Sciatic nerve (tissue), 2 donors: ENCODE measurements at regions not wholly inside any gene's neighbourhood (a gene's known extent, or its start where the extent isn't known, plus 50 kb on each side); places are given as distances from the start of the nearest gene placed in this dataset.
"Not testable (repeated sequence)": the region's sequence is repeated elsewhere in the genome, so short reads cannot be mapped to it uniquely, and the experiment has no call there.

Experiments used
- ATAC-seq: fragments of 200-7000 bp; cut with Tn5 transposase; one replicate; pipeline ENCODE4 v1.9.1; 2020; ENCODE audit warnings: mild to moderate bottlenecking, moderate library complexity
- DNase-seq: peaks from one replicate; pipeline ENCODE4 v3.0.0-alpha.2; 2020; ENCODE audit warnings: low spot score
- intact Hi-C: fragments of 100-400 bp; cut with DNase I; formaldehyde crosslinking; loops from one replicate; pipeline ENCODE4 v1.14.2; 2022
- donor health status: DM: no; HTN: no; CAD: no.
- donor health status: DM: no; HTN: no; CAD: no.

DNA sequence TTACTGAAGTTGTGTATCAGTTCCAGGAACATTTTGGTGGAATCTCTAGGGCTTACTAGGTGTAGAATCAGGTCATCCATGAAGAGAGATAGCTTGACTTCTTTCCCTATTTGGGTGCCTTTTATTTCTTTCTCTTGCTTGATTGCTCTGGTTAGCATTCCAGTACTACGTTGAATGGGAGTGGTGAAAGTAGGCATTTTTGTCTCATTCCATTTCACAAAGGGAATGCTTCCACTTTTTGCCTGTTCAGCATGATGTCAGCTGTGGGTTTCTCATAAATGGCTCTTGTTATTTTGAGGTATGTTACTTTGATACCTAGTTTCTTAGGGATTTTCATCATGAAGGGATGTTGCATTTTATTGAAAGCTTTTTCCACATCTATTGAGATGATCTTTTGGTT, 195.3 kb downstream of the MOXD1 start:
- intact Hi-C loops = no loop called here
- ATAC-seq (no peak), DNase-seq (no peak)

DNA sequence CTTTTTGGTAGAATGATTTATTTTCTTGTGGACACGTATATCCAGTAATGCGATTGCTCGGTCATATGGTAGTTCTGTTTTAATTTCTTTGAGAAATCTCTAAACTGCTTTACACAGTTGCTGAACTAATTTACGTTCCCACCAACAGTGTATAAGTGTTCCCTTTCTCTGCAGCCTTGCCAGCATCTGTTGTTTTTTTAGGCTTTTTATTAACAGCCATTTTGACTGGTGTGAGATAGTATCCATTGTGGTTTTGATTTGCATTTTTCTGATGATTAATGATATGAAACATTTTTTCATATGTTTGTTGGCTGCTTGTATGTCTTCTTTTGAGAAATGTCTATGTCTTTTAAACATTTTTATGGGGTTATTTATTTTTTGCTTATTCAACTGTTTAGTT, 196.7 kb downstream of the MOXD1 start:
- no peak for ATAC-seq
- intact Hi-C loops = no loop called here
- DNase-seq = no peak

- intact Hi-C loops = no loop called here
- peak; percentile 88 for ATAC-seq
- no peak for DNase-seq
Measured at GRCh38 chr6:132202574-132202973, 198.7 kb downstream of the MOXD1 start.

DNA sequence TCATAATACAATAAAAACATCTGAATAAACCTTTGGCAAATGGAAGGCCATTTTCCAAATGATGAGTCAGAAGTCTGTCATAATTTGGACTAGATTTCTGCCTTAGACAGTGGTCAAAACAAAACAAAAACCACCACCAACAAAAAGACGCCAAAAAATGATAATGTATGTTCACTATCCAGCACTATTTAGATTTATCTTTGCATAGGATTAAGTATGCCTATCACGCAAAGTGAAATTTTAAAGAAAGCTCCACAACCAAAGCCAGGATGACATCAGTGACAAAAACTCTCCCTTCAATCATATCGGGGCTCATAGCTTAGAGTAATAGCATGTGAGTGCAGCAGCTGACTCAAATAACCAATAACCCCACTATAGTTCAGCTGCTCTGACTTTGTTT, 201.9 kb downstream of the MOXD1 start:
- peak; percentile 48 for ATAC-seq
- no peak for DNase-seq
- intact Hi-C loops = no loop called here

DNA sequence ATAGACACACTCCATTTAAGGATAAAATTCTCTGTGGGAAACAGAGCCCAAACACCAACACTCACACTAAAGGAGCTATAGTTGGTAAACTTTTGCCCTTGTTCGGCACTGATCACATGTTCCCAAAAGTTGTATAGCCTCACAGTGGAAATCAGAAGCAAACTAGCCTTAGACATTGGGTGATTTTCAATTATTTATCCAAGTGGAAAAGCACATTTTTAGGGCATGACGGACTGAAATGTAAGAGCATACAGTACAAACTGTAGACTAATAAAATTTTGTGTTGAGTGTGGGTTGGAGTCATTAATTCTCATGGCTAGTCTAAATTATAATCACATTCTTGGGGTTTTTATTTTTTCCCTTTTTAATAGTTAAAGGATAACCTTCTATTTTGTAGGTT, 202.4 kb downstream of the MOXD1 start:
- DNase-seq (no peak), ATAC-seq (no peak)
- intact Hi-C loops = no loop called here

- intact Hi-C loops = no loop called here
- DNase-seq (no peak), ATAC-seq (no peak)
Measured at GRCh38 chr6:132198040-132198439, 203.2 kb downstream of the MOXD1 start.

- intact Hi-C loops = no loop called here
- DNase-seq = no peak
- ATAC-seq = no peak
Measured at GRCh38 chr6:132194529-132194928, 206.7 kb downstream of the MOXD1 start.

GRCh38 chr6:132192631-132193030, 208.6 kb downstream of the MOXD1 start:
- ATAC-seq (no peak), DNase-seq (no peak)
- intact Hi-C loops = no loop called here

DNA sequence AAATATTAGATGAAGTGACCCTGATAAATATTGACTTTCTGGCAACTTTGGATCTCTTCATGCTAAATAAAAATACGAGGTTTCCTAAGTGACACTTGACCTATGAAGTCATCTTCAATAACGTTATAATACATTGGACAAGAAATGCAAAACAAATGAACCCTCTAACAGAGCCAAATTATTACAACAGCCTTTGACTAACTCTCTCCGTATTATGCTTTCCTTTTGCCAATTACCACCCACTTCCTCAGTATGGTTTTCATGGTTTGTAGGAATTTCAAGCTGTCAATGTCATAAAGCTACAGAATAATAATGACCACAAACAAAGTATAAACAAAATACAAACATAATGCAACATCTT, 210.5 kb downstream of the MOXD1 start:
- DNase-seq (no peak), ATAC-seq (peak; percentile 85)
- intact Hi-C loops = no loop called here

DNA sequence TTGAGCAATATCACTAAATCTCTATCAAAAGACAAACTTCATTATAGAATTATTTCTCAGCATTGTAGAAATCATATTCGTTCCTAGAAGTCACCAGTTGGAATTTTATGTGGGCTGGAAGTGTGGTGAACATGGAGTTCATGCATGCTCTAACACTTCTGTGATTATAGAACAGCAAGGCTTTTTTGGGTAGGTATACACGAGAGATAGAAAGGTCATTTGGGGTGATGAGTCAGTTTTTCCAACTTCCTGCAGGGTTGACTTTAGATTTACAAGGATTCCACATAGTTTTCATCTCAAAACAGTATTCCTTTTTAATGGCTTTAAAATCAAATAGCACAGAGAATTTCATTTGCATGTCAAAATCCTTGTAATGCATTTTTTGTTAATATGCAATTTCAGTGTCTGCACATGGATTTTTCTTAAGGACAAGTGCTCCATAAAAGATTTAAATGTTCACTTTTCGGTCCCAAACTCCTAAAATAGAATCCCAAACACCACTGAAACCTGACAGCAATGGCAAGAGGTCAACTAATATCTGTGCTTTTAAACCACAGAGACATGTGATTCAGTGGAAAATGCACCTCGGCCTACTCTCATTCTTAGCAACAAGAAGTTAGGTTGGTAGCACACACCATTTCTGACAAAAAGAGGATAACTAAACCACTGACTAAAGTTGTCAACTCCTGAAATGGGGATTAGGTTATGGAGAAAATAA, 211.0 kb downstream of the MOXD1 start:
- DNase-seq (no peak), ATAC-seq (peak; percentile 49)
- intact Hi-C loops = no loop called here

GRCh38 chr6:132188556-132189264, 212.6 kb downstream of the MOXD1 start:
- no peak for ATAC-seq
- DNase-seq = no peak
- intact Hi-C loops = no loop called here

DNA sequence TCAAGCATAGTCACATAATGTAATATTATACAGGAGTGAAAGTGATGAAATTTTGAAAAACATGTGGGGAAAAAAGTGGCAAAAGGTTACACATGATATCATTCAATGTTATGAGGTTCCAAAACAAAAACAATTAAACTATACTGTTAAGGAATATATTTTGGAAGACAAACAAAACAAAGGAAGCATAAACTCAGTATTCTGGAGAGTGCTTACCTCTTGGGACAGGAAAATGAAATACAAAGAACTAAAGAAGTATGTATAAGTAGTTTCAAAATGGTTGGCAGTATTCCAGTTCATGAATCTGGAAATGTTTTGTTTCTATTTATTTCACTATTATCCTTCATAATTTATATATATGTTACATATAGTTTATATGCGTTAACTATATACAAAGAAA, 213.5 kb downstream of the MOXD1 start:
- no peak for DNase-seq
- no peak for ATAC-seq
- intact Hi-C loops = no loop called here

DNA sequence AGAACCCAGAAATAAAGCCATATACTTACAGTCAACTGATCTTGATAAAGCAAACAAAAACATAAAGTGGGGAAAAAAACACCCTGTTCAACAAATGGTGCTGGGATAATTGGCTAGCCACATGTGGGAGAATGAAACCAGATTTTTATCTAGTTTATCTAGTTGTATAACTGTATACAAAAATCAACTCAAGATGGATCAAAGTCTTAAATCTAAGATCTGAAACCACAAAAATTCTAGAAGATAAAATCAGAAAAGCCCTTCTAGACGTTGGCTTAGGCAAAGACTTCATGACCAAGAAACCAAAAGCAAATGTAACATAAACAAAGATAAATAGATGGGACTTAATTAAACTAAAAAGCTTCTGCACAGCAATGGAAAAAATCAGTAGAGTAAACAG, 216.3 kb downstream of the MOXD1 start:
- DNase-seq, intact Hi-C loops, ATAC-seq: not testable (repeated sequence)

DNA sequence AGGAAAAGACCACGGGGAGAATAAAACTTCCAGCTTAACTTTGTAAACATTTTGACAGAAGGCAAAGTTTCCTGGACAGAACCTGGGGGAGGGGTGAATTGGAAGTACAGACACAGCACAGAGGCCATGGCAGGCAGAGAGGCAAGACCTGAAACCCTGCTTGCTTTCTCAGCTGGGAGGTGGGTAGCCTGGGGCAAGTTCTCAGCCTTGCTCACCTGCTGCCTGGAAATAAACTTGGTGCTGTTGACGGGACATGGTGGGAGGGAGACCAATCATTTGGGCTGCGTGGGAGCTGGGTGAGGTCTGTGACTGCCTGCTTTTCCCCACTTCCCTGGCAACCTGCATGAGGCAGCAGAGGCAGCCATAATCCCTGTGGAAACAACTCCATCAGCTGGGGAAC, 221.3 kb downstream of the MOXD1 start:
- DNase-seq (no peak), ATAC-seq (no peak)
- intact Hi-C loops = no loop called here

DNA sequence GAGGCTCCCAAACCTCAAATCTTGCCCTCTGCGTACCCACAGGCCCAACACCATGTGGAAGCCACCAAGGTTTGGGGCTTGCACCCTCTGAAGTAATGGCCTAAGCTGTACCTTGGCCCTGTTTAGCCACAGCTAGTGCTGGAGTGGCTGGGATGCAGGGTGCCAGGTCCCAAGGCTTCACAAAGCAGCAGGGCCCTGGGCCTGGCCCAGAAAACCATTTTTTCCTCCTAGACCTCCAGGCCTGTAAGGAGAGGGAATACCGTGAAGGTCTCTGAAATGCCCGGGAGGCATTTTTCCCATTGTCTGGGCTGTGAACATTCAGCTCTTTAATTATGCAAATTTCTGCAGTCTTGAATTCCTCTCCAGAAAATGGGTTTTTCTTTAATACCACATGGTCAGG, 223.7 kb upstream of the CCN2 start:
- intact Hi-C loops = no loop called here
- DNase-seq = no peak
- ATAC-seq = no peak

DNA sequence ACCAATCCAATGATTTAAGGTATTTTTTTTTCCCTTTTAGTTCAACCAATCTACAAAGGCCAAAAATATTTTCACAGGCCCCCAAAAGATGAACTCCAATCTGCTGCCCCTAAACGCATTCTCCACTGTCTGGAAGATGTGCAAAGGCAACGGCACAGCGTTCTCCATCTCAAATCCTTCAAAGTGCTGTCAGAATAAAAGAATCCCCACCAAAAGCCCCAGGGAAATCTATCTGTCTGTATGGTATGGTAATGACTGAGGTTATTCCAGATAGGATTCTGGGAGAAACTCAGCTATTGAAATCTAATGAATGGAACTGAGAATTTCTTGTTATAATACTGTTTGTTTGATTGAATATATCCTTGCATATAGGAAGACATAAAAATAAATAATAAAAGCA, 217.8 kb upstream of the CCN2 start:
- intact Hi-C loops = no loop called here
- DNase-seq (no peak), ATAC-seq (no peak)

GRCh38 chr6:132167929-132168892, 217.0 kb upstream of the CCN2 start:
- ATAC-seq = peak; percentile 20
- no peak for DNase-seq
- intact Hi-C loops = no loop called here

DNA sequence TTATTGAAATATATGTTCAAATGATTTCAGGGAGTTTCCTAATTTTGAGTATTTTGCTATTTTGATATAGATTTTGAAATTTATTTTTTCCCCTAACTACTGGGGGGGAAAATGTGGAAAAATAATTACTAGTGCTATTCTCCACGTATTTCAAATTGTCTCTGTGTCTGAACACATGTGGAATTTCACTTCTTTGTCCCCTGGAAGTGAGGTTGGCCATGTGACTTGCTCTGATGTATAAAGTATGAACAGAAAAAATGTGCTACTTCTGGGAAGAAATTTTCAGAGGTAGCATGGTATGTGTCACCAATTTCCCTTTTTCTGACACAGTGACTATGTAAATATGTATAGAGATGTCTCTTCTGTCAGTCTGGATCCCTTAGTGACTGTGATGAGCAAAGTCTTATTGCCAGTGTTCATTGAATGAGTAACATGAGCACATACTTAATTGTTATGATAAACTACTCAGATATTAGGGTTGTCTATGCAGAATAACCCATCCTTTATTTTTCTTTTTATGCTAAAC, 215.4 kb upstream of the CCN2 start:
- ATAC-seq (no peak), DNase-seq (no peak)
- intact Hi-C loops = no loop called here

- DNase-seq = no peak
- ATAC-seq = no peak
- intact Hi-C loops = no loop called here
Measured at GRCh38 chr6:132165677-132166076, 214.5 kb upstream of the CCN2 start.

DNA sequence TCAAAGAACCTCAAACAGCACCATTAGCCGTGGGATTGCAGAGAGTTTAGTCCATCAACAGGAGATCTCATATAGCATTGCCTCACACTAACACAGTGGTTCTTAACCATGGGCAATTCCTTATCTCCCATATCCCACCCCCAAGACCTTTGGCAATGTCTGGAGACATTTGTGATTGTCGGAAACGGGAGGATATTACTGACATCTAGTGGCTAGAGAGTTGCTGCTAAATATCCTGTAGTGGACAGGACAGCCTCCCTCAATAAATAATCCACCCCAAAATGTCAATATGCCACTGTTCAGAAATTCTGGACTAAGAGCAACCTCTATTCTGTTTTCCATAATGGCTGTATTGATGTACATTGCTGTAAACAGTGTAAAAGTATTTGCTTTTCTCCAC, 210.1 kb upstream of the CCN2 start:
- DNase-seq = no peak
- ATAC-seq = peak; percentile 67
- intact Hi-C loops = no loop called here
